HG02970 (cell line): ENCODE measurements at regions not wholly inside any gene's neighbourhood (a gene's known extent, or its start where the extent isn't known, plus 50 kb on each side); places are given as distances from the start of the nearest gene placed in this dataset.

Experiments
- ATAC-seq: cut with Tn5 transposase; IDR thresholded peaks from one replicate; pipeline ENCODE4 v1.9.1; 2021; ENCODE audit warnings: mild to moderate bottlenecking, moderate library complexity, moderate number of reproducible peaks; ENCODE audit not compliant: unreplicated experiment, low FRiP score

GRCh38 chr9:16322849-16323248 is 547.6 kb downstream of the BNC2 start:
- ATAC-seq, result no peak

GRCh38 chr9:16325966-16326365 is 544.5 kb downstream of the BNC2 start:
- ATAC-seq, result no peak

GRCh38 chr9:16328349-16328748 is 542.1 kb downstream of the BNC2 start:
- ATAC-seq, result no peak

- ATAC-seq, result no peak
Measured at GRCh38 chr9:16329671-16330113, 540.8 kb downstream of the BNC2 start.

- ATAC-seq, result no peak
Measured at GRCh38 chr9:16331031-16331430, 539.4 kb downstream of the BNC2 start.

GRCh38 chr9:16331527-16331926 is 538.9 kb downstream of the BNC2 start:
- no peak for ATAC-seq

GRCh38 chr9:16333691-16334090 is 536.8 kb downstream of the BNC2 start:
- no peak for ATAC-seq

GRCh38 chr9:16335788-16336580 is 534.5 kb downstream of the BNC2 start:
- ATAC-seq, result no peak

- ATAC-seq, result no peak
Measured at GRCh38 chr9:16336833-16337232, 533.6 kb downstream of the BNC2 start.

- ATAC-seq, result no peak
Measured at GRCh38 chr9:16337322-16338029, 533.0 kb downstream of the BNC2 start.

GRCh38 chr9:16341177-16341576 is 529.3 kb downstream of the BNC2 start:
- no peak for ATAC-seq

GRCh38 chr9:16342246-16343020 is 528.0 kb downstream of the BNC2 start:
- ATAC-seq, result no peak

GRCh38 chr9:16343249-16344237 is 526.9 kb downstream of the BNC2 start:
- no peak for ATAC-seq

GRCh38 chr9:16344343-16344742 is 526.1 kb downstream of the BNC2 start:
- ATAC-seq, result no peak

- ATAC-seq, result no peak
Measured at GRCh38 chr9:16345902-16346301, 524.6 kb downstream of the BNC2 start.

- no peak for ATAC-seq
Measured at GRCh38 chr9:16347886-16348285, 522.6 kb downstream of the BNC2 start.

GRCh38 chr9:16348531-16348930 is 521.9 kb downstream of the BNC2 start:
- no peak for ATAC-seq

- ATAC-seq, result no peak
Measured at GRCh38 chr9:16352251-16352650, 518.2 kb downstream of the BNC2 start.

GRCh38 chr9:16352791-16353401 is 517.6 kb downstream of the BNC2 start:
- no peak for ATAC-seq
